ENCODE measurements at regions not wholly inside any gene's neighbourhood (a gene's known extent, or its start where the extent isn't known, plus 50 kb on each side); places are given as distances from the start of the nearest gene placed in this dataset.

- DNase-seq (ENCODE audit: low spot score): no peak
- intact Hi-C loops (cut with DNase I): no loop called here
- H3K4me1 ChIP-seq (replicated peaks): no peaks in the 10 kb centered on the region
- H3K27ac ChIP-seq: no peak overlapping the region
- H3K27me3 ChIP-seq (replicated peaks; ENCODE audit: insufficient read depth): no peaks in the 10 kb centered on the region
- H3K36me3 ChIP-seq: no peaks in the 10 kb centered on the region
- H3K9me3 ChIP-seq: no peaks in the 10 kb centered on the region
- no peak for TF ChIP-seq POLR2A (IDR thresholded peaks at IDR 0.05)
- TF ChIP-seq, protein P1, sequence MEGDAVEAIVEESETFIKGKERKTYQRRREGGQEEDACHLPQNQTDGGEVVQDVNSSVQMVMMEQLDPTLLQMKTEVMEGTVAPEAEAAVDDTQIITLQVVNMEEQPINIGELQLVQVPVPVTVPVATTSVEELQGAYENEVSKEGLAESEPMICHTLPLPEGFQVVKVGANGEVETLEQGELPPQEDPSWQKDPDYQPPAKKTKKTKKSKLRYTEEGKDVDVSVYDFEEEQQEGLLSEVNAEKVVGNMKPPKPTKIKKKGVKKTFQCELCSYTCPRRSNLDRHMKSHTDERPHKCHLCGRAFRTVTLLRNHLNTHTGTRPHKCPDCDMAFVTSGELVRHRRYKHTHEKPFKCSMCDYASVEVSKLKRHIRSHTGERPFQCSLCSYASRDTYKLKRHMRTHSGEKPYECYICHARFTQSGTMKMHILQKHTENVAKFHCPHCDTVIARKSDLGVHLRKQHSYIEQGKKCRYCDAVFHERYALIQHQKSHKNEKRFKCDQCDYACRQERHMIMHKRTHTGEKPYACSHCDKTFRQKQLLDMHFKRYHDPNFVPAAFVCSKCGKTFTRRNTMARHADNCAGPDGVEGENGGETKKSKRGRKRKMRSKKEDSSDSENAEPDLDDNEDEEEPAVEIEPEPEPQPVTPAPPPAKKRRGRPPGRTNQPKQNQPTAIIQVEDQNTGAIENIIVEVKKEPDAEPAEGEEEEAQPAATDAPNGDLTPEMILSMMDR (IDR thresholded peaks at IDR 0.05): no peak
- TF ChIP-seq POLR2AphosphoS5 (IDR thresholded peaks at IDR 0.05): no peak
- H3K4me3 ChIP-seq: no peak overlapping the region
- WGBS: 87% methylated on average over 3 of the region's 3 CpGs
These were observed 61.3 kb upstream of the BARX2 start for GRCh38 chr11:129314371-129314770.

DNA sequence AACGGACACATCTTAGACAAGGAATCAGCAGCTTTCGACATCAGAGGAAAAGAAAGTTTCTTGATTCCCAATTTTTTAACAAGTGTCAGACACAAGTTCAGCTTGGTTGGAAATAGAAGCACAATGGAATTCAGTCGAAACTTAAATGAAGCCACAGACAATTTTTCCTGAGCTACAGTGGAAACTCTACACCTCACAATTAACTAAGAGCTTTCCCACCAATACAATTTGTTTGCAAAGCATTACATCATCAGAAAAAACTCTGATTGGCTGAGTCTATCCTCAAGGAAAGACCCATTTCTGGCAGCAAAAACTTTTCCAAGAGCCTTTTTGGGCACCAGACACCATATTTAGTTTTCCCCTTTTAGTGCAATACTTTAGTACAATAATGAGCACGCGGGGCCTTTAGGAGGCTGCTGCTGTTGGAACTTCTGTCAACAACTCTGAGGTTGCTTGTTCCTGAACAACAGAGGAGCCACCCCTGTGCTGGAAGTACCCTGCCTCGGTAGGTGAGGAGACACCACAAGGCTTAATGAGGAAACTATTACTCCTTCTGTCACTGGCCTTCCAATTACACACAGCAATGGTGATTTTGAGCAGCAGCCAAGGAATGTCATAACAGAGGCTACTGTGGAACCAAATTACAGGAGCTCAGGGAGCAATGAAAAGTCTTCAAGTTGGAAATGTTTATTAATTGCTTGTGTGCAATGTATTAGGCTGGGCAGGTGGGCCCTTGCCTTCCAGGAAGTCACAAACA, 61.9 kb upstream of the BARX2 start:
- WGBS: 79% methylated on average over 6 of the region's 6 CpGs
- no peaks in the 10 kb centered on the region for H3K9me3 ChIP-seq
- TF ChIP-seq POLR2A (IDR thresholded peaks at IDR 0.05) (no peak), POLR2AphosphoS5 (IDR thresholded peaks at IDR 0.05) (no peak)
- TF ChIP-seq, protein P1 (IDR thresholded peaks at IDR 0.05): no peak
- H3K27me3 ChIP-seq (replicated peaks; ENCODE audit: insufficient read depth): no peaks in the 10 kb centered on the region
- no peak overlapping the region for H3K27ac ChIP-seq
- intact Hi-C loops (cut with DNase I): no loop called here
- H3K4me1 ChIP-seq (replicated peaks): no peaks in the 10 kb centered on the region
- DNase-seq (ENCODE audit: low spot score): no peak
- no peak overlapping the region for H3K4me3 ChIP-seq
- no peaks in the 10 kb centered on the region for H3K36me3 ChIP-seq

DNA sequence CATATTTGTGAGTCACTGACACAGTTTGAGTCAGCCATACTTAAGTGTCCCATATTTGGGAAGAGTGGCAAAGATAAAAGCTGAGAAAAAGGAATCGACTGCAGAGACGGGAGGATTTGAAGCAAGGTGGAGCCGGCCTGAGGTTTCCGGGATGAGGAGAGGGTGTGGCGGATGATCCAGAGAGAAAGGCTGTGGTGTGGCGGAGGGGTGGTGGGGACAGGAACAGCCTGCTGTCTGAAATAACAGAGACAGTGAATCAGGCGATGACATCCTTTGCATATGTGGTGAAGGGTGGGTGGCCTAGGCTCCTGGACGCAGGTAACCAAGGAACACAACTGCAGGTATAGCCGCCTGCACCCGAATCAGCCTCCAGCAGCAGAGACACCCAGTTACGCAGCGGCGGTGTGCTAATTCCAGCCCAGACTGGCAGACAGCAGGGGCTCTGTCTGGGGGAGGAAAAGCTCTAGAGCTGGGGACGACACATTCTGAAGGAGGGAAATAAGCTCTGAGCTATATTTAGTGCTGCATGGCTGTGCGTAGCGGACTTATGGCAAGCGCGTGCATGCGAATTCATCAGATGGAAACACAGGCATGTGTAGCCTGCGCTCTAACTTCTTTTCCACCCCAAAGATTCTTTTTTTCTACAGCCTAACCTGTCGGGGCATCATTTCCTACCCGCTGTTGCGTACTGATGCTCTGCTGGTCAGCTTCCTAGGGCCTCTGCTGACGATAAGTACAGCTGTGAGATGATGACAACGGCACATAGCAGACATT, 62.7 kb upstream of the BARX2 start:
- intact Hi-C loops (cut with DNase I): no loop called here
- WGBS: 88% methylated on average over 25 of the region's 25 CpGs
- H3K27ac ChIP-seq: no peak overlapping the region
- no peaks in the 10 kb centered on the region for H3K9me3 ChIP-seq
- no peak for TF ChIP-seq POLR2A (IDR thresholded peaks at IDR 0.05)
- TF ChIP-seq, protein P1 (IDR thresholded peaks at IDR 0.05): no peak
- no peak for TF ChIP-seq POLR2AphosphoS5 (IDR thresholded peaks at IDR 0.05)
- no peaks in the 10 kb centered on the region for H3K27me3 ChIP-seq (replicated peaks; ENCODE audit: insufficient read depth)
- H3K36me3 ChIP-seq: no peaks in the 10 kb centered on the region
- H3K4me3 ChIP-seq: no peak overlapping the region
- no peak for DNase-seq (ENCODE audit: low spot score)
- no peaks in the 10 kb centered on the region for H3K4me1 ChIP-seq (replicated peaks)

DNA sequence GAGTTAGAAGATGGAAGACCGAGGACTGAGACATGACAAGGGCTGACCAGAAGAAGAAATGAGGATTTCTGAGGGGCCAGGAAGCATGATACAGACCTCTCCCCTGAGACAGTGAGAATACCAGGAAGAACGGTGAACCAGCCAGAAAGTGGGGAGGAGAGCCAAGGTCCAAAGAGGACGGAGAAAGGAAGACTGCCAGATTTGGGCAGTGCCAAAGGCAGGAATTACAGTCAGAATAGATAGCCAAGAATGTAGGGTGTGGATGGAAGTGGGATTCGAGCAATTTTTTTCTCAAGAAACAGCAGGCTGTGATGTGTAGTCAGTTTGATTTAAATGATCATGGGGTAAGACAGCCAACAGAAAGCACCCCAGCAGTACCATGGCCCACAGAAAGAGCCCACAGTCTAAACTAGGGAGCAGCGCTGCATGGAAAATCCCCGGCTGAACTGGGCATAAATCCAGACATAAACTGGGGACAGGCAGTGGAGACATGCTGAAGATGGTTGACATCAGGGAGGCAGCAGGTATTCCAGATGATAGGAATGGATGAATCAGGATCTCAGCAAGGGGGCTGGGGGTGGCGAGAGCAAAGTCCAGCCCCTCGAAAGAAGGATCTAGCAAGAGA, 67.3 kb upstream of the BARX2 start:
- intact Hi-C loops (cut with DNase I): no loop called here
- H3K27me3 ChIP-seq (replicated peaks; ENCODE audit: insufficient read depth): no peaks in the 10 kb centered on the region
- 77% methylated on average over 8 of the region's 8 CpGs for WGBS

More for the DNA sequence above, 67.3 kb upstream of the BARX2 start:
- DNase-seq (ENCODE audit: low spot score): no peak
- H3K4me1 ChIP-seq (replicated peaks): no peaks in the 10 kb centered on the region
- H3K27ac ChIP-seq: no peak overlapping the region
- no peak overlapping the region for H3K4me3 ChIP-seq
- no peak for TF ChIP-seq POLR2A (IDR thresholded peaks at IDR 0.05)
- TF ChIP-seq, protein P1 (IDR thresholded peaks at IDR 0.05): no peak
- TF ChIP-seq POLR2AphosphoS5 (IDR thresholded peaks at IDR 0.05): no peak
- H3K36me3 ChIP-seq: no peaks in the 10 kb centered on the region
- H3K9me3 ChIP-seq: no peaks in the 10 kb centered on the region

Data from prostate gland (tissue), 2 donors.